ENCODE measurements at regions not wholly inside any gene's neighbourhood (a gene's known extent, or its start where the extent isn't known, plus 50 kb on each side); places are given as distances from the start of the nearest gene placed in this dataset.
"Not testable (repeated sequence)": the region's sequence is repeated elsewhere in the genome, so short reads cannot be mapped to it uniquely, and the experiment has no call there.

DNA sequence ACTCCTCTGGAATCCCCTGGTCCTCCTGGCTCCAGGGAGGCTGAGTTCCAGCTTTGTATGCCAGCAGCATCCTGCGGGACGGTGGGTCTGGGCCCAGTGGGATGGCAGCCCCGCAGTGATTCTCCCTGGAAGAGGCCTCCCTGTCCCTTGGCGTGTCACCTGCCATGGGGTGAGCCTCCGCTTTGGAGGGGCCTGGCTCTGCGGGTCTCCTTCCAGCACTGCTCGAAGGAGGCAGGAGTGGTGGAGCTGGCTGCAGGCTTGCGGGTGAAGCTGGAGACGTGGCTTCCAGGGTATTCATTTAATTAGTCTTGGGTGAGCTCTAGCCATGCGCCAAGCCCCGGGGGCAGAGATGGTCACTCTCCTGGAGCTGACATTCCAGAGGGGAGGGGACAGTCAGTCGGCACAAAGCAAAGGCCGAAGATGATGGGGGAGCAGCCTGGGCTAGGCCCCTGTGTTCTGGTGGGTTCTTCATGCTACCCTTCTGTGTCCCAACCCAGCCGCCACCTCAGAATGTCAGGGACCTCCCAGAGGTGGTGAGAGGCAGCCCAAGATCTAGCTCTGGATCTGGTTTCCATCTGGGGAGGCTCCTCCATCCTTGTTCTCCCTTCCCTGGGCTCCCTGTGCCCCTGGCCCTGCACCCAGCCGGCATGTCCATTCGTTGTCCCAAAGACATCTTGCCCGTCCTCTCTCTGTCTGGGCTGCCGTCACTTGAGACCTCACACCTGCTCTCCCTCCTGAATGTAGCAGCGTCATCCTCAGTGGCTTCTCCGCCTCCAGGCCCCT is 1332.5 kb downstream of the BRD1 start:
- DNase-seq (ENCODE audit: low spot score): no peak

DNA sequence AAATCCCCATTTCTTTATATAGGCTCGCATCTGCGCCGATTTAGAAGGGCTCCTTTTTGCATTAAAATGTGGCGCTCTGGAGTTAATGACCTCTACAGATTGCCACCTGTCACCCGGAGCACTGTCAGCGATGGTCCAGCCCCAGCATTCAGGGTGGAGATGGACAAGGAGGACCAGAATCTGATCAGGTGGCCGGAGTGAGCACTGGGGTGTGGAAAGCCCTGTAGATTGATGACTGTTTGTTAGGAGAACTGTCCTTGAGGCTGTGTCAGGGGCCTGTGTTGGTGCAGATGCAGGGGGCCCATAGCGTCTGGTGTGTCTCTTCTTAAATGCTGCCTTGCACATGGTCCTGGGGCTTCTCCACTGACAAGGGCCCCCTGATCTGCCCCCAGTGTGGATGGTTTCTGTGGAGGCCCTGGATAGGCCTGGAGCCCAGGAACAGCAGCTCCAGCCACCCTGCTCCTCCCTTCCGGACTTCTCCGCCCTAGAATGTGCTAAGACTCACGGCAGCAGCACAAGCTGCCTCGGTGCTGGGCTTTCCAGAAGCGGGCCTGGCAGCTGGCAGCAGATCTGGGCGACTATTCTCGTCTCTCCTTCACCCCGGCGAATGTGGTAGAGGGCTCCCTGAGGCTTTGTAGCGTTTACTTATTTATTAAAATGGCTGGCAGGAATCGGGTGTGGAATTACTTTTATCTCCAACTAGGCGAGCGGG is 1333.3 kb downstream of the BRD1 start:
- DNase-seq (ENCODE audit: low spot score): no peak

DNA sequence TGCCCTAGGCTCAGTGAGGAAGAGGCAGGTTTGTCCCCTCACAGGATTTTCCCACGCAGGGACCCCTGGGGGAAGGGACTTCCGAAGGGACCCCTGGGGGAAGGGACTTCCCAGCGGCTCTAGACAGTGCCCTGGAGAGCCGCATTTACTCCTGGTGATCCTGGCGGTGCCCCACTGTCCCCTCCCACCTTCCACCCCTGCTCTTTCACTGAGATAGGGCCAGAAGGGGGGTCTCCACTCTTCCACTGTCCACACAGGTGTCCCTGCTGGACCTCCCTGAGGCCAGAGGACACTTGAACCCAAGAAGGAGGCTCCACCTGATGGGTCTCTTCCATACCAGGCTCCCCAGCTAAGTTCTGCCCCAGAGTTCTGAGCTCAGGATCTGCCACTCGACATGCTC is 1333.9 kb downstream of the BRD1 start:
- no peak for DNase-seq (ENCODE audit: low spot score)

DNA sequence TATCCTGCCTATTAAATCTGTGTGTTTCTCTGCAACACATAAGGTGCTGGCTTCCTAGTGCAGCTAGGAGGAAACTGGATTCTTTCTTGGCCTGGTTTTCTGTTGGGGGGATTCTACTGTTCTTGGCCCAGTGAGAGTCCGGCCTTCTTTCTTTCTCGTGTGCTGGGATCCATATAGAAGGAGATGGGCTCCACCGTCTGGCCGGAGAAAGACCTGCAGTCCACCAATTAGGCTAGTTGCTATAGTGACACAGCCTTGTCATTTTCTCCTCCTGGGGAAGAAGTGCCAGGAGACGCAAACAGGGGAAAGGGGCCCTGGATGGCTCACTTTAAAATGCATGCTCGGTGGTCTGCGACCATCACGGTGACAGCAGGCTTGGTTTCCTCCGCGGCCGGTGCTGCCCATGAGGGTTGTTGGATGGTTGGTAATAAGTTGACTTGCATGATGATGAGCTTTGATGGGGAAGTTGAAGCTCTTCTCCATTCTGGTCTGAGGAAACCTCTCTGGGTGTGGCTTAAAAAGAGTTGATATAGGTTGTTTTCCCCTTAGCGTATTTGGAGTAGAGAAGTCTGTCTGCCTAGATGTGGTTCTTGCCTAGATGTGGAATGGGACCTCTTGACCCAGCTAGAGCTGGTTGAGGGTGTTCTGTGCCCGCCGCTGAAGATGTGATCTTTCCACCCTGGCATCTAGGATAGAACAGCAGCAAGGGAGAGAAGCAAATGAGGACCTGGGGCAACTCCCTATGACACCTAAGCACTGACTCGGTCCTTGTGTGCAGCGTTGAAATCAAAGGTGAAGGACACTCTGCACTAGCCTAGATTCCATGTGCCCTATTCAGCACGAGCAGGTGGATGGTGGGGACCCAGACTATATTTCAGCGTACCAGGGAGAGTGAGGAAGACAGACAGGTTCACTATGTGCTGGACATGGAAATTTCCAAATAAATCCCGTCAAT is 1335.0 kb downstream of the BRD1 start:
- peak; percentile 51 for DNase-seq (ENCODE audit: low spot score)

DNA sequence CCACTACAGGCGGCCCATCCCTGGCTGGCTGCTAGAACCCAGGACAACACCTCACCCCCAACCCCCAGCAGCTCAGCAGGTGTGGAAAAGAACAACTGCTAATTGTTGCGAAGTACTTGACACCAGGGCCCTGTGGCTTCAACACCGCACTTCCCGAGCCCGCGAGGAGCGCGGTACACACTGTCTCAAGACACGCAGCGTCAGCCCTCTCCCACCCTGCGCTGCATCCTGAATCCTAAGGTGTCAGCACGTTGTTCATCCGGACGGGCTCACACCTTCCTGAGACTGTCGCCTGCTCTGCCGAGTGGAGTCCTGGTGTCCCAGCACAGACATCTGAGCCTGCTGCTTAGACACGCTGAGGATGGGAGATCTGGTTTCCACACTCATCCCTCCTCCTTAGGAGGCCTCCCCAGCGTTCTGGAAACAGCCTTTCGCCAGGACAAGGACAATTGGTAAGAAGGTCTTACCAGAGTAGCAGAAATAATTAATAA is 1336.2 kb downstream of the BRD1 start:
- no peak for DNase-seq (ENCODE audit: low spot score)

DNA sequence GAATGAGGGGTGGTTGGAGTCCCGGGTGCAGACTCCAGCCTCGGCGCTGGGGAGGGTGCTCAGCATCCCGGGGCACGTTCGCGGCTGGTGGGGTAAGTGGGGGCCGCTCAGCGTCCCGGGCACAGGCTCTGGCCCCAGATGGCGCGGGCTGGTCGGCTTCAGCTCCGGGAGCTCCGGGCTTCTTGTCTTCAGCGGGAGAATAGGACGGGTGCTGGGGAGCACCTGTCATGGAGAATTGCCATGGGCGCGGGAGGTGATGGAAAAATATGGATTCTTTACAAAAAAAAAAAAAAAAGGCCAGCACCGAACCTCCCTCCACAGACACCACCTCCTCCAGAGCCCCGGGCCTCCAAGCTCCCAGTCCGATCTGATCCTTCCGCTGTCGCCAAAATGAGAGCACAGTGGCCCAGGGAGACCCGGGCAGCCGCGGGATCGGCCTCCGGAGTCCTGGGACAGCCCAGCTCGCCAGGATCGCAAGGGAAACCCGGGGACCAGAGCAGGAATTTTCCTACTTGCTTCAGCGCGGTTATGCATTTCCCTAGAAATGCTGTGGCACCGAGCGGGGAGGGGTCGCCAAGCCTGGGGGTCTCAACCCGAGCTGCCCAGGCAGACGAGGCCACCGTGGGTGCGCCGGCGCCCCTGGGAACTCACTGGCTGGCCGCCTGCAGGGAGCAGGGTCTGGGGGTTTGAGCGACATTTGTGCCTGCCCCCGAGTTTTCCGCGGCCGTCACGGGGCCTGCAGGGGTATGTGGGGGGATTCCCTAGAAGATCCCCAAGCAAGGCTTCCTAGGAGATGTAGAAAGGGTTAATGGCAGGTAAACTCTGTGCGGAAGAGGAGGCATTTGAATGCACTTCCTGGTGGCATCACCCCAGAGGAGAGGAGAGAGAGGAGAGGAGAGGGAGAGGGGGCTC is 1336.9 kb downstream of the BRD1 start:
- no peak for DNase-seq (ENCODE audit: low spot score)

DNA sequence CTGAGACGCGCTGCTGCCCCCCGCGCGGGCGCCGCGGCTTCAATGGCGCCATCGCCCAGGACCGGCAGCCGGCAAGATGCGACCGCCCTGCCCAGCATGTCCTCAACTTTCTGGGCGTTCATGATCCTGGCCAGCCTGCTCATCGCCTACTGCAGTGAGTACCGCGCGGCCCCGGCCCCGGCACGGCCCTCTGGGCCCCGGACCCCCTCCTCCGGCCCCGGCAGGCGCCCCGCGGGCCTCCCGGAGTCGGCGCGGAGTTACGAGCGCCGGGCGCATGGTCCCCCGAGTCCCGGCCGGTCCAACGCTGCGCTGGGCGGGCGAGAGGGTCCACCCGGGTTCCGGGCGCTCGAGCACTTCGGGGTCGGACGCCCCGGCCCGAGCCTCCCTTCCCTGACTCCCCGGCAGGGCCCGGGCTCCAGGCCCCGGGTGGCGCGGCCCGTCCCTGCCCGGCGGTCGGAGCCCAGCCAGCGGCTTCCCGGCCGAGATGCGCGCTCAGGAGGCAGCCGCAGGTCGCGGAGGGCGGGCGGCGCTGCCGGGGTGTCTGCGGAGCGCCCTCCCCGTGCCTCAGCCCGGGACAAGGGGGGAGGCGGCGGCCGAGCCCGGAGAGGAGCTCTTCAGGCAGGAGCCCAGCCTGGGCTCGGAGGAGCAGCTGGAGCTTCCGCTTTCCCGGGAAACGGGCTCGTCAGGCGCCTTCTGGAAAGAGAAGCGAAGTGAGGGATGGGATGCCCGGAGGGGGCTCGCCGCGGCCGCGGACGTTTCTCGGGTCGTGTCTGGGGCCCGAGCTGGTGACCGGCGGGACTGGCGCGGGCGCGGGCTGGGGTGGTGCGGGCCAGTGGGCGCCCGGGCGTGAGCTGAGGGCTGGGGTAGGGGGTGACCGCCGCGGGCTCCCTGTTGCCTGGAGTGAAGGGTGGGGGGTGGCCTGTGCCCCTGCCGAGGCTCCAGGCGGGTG is 1337.8 kb downstream of the BRD1 start:
- no peak for DNase-seq (ENCODE audit: low spot score)

DNA sequence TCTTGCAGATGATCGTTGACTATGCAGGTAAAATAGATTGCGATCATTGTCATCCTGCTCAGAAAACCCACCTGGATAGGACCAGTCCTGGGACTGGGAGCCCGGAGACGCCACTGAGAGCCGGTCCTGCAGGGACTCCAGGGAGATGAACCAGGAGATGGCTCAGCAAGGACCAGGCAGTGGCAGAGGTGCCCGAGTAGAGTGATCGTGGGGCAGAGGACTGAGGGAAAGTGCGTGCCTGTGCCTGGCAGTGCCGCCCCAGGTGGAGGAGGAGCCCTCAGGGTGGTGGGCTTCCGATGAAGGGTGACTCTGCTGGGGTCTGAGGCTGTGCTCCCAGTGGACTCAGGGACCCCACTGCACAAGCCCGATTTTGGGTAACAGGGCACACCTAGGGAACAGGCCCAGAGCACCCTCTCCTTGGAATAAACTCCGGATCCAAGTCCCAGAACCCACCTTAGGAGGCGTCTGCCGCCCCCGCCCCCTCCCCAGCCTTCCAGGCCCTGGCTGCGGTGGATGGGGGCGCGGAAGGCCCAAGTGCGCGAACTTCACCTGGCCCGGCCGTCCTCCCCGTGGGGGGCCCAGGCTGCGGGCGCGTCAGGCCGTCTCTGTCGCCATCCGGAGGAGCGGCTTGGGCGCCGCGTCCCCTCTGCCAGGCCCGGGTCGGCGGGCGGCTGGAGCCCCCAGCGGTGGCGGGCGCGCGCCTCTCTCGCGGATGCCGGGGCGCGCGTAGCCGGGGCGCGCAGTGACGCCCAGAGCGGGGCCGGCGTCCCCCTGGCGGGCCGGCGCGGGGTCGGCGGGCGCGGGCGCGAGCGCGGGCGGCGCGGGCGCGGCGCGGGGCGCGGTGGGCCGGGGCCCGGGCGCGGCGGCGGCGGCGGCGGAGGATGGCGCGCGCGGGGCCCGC is 1338.8 kb downstream of the BRD1 start:
- no peak for DNase-seq (ENCODE audit: low spot score)

DNA sequence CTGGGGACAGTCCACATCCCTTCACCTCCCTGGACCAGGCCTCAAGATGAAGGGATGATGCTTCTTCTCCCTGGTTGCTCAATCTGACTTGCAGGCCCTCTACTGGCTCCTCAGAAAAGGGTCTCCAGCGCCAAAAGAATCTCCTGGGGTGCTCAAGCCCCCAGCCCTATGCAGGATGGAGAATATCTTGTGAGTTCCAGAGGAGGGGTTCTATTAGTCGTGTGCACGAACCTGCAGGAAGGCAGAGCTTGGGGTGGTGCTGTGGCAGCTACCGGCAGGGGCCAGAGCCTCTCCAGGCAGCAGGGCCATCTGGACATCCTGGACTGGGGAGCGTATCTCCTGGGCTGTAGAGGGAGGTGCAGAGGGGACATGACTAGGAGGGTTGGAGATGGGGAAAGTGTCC is 1339.5 kb downstream of the BRD1 start:
- DNase-seq (ENCODE audit: low spot score): no peak

DNA sequence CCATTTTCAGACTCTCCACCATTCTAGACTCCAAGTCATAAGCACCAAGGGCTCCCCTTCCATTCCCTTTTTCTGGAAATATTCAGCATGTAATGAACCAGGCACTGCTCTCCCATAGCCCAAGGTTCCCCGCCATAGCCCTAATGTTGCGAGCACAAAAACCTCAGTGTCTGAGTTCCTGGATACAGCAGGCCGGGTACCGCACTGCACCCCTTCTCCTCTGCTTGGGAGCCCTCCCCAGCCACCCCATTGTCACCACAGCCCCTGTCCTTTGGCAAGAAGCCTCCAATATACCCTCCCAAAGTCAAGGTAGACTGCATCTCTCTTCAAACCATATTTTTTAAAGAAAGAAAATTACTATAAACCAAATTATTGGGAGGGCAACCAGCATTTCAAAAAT is 1341.1 kb downstream of the BRD1 start:
- no peak for DNase-seq (ENCODE audit: low spot score)

DNA sequence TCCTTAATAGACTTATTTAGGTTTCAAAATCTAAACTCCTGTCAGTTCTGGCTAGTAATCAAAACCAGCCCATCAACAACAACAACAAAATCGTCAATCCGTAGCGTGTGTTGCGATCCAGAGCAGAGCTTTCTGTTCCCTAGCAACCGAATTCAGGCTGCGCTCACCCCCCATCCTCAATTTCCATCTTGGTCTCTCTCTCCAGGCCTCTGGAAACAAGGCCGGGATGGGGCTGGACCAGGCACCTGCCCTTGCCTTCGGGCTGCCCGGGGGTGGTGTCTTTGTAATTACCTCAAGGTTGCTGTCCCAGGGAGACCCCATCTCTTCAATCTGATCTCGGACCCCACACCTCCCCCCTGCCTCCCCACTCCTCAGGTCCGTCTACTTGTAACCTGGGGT is 1341.5 kb downstream of the BRD1 start:
- DNase-seq (ENCODE audit: low spot score): no peak

DNA sequence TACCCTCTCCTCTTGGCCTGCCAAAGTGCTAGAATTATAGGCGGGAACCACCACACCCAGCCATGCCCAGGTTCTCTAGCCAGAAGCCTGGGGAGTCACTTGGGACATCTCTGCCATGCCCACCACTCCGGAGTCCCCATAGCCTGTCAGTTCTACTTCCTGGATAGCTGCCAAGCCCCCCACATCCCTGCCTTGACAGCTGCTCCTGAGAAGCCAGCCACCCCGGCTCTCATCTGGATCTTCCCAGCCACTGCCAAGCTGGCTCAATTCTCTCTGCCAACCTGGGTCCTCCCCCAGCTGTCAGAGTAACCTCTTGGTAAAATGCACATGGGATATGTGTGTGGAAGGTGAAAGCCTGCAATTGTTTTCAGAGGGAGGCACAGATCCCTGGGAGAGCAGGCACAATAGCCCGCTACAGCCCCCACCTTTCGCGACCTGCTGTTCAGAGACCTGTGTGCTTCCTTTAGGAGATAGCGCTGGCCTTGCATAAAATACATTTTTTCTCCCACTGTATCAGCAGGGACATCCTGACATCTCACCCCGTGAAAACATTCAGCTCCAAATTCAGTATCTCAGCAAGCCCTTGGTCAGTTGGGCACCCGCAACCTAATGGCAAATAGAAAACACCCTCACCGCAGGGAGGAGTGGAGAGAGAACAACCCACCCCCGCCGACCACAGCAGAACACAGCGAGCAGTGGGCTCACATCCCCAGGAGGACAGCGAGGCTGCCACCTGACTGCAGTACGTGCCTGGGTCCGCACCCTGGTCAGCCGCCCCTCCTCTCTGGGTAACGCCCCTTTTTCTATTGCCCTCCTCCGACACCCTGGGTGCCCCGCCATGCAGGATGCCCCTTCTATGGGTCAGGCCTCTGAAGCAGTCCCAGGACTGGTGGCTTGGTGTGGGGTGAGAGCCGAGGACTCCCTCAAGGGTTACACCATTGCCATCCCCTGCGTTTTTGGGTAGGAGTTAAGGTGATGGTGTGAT is 1342.2 kb downstream of the BRD1 start:
- DNase-seq (ENCODE audit: low spot score): no peak

DNA sequence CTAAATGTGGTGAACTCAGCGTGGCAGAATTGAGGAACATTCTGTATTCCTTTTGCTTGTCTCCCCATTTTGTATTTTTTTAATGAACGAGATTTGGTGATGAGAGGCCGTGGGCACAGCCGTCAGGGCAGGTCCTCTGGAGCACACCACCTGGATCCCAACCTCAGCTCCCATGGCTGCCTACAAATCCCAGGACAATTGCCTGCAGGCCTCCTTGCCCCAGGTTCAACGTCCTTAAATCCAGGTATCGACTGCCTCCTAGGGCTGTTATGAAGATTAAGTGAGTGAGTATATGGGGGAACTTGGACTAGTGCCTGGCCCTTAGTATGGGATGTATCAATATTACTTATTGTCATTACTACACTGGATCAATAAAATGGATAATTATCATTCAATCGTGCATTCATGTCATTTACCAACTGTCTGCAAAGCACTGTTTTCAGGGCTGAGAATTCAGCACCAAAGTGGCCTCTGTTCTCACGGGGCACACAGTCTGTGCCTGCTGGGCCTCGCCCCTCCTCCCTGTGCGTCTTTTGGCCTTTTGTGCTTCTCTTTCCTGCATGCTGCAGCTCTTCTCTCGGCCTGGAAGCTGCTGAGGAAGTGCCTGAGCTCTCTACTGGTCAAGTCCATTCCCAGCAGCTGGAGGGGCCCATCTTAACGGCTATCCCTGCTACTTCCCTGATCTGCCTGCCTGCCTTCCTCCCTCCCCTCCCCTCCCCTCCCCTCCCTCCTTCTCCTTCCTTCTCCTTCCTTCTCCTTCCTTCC is 1343.7 kb downstream of the BRD1 start:
- DNase-seq (ENCODE audit: low spot score): no peak

DNA sequence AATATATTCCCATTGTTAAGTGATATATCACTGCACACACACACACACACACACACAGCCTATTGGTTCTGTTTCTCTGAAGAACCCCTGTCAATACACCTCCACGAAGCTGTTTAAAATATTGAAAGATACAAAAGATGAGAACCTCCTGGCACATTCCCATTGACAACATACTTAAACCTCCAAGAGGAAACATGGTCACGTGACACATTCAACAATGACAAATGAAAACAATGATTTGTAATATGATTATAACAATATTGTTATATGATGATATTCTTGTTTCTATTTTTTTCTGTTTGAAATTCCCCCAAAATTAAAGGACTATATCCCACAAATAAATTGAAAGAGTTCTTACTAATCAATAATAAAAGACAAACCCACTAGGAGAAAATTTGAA is 1344.9 kb downstream of the BRD1 start:
- no peak for DNase-seq (ENCODE audit: low spot score)

DNA sequence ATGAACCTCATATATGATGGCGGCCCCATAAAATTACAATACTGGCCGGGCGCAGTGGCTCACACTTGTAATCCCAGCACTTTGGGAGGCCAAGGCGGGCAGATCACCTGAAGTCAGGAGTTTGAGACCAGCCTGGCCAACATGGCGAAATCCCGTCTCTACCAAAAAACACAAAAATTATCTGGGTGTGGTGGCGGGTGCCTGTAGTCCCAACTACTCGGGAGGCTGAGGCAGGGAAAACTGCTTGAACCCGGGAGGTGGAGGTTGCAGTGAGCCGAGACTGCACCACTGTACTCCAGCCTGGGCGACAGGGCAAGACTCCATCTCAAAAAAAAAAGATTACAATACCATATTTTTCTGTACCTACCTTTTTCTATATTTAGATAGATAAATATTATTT is 1345.5 kb downstream of the BRD1 start:
- not testable (repeated sequence) for DNase-seq (ENCODE audit: low spot score)

DNA sequence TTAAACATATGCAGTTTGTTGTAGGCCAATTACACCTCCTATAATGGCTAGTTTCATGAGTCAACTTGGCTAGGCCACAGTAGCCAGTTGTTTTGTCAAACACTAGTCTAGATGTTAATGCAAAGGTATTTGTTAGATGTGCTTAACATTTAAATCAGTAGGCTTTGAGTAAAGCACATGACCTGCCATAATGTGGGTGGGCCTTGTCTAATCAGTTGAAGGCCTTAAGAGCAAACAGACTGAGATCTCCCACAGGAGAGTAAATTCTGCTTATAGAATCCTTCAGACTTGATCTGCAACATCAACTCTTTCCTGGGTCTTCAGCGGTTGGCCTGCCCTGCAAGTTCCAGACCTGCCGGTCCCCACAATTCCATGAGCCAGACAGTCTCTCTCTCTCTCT is 1345.9 kb downstream of the BRD1 start:
- DNase-seq (ENCODE audit: low spot score): no peak

Measured in HT-29 (cell line).